GM12875 (cell line): ENCODE measurements at regions not wholly inside any gene's neighbourhood (a gene's known extent, or its start where the extent isn't known, plus 50 kb on each side); places are given as distances from the start of the nearest gene placed in this dataset.
"Not testable (repeated sequence)": the region's sequence is repeated elsewhere in the genome, so short reads cannot be mapped to it uniquely, and the experiment has no call there.

ENCODE experiments used
- H3K4me3 ChIP-seq: one replicate; pipeline ENCODE4 v1.5.1; 2011; ENCODE audit warnings: low read depth, low read length, control low read depth

DNA sequence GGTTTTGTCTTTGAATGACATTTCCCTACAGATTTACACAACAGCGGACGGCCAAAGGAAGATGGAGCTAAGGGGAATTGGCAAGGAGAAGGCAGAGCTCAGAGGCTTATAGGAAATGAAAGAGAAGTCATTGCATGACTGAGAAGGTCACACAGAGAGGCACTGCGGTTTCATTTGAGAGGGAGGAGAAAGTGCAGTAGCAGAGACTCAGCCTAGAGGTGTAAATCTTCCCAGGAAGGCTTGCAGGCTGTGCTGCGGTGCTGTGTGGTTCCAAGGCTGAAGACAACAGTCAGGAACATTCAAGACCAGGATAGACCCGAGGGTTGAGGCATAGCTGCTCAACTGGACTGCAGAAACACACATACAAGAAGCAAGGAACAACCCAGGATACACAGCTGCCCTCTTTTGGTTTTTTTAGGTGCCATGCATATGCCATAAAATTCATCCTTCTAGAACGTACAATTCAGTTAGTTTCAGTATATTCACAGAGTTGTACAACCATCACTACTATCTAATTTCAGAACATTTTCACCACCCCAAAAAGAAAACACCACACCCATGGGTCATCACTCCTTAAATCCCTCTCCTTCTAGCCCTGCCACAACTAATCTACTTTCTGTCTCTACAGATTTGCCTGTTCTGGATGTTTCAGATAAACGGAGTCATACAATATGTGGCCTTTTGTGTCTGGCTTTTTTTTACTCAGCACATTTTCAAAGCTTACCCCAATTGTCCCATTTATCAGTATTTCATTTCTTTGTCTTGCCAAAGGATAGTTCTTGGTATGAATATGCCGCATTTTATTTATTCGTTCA lies 313.5 kb downstream of the ANAPC1 start:
- H3K4me3 ChIP-seq, result not testable (repeated sequence)

DNA sequence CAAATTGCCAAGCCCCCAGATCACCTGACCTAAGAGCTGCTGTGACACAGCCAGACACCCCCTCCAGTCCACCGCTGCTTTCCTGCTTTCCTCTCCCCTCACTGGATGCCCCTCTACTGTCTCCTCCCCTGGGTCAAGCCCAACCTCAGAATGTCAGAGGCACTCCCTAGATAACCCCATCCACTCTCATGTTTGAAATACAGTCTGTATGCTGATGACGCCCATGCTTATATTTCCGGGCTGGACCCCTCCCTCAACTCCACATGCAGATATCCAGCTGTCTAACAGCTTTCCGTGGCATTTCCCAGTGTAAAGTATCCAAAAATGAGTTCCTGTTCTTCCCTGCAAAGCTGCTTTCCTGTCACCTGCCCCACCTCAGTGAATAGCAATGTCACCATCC lies 309.2 kb downstream of the ANAPC1 start:
- H3K4me3 ChIP-seq, result not testable (repeated sequence)

DNA sequence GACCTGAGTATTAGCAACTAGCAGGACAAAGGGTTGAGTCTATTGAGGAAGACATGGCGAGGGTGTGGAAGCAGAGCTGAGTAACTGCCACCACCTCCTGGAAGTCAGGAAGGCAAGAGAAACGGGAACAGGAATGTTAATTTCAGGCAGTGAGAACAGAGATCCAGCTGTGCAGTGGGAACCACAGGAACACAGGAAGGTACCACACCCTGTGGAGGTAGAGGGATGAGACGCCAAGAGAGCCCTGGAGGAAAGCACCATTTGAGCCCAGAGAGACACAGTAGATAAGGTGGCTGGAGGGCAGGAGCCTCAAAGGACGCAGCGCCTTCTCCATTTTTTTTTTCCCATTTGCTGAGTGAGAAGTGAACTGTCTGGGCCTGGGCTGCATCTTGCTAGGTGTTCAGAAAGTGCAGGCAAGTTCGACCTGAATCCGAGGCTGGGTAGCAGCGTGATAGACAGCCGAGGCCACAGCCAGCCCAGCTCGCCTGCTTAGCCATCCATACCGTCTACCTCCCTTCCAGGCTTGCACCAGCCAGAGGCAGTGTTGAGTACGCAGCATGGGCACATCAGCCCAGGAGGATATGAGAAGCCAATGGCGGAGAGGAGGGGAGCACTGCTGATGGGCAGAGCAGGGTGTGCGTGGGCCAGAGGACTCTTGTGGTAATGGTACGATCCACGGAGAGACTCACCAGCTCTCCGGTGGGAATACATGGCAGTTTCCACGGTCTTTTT lies 306.7 kb downstream of the ANAPC1 start:
- not testable (repeated sequence) for H3K4me3 ChIP-seq

DNA sequence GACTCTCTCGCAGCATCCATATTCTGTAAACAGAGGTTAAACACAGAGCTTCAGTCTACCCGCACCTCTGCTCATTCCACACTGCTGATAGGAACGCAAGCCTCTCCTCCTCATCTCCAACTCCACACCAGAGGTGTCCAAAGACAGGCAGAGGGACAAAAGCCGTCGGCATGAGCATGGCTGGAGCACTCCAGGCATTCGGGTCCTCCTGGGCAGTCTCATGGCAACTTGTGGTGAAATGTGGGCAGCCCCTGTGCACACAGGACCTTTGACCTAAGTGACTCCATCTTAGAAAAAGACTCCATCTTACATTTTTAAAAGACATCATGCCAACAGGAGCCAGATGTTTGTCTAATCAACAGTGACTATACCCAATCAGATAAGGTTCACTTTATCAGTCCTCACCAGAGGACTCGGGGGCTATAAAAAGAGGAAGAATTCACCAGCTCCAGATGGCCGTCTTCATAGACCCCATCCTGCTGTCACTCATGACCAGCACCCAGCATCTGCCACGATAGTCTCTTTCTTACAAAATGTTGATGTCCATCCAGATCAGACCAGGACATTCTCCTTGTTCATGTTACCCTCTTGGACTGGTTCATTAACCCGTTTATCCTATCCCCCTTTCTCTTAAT lies 304.4 kb downstream of the ANAPC1 start:
- H3K4me3 ChIP-seq, result not testable (repeated sequence)

DNA sequence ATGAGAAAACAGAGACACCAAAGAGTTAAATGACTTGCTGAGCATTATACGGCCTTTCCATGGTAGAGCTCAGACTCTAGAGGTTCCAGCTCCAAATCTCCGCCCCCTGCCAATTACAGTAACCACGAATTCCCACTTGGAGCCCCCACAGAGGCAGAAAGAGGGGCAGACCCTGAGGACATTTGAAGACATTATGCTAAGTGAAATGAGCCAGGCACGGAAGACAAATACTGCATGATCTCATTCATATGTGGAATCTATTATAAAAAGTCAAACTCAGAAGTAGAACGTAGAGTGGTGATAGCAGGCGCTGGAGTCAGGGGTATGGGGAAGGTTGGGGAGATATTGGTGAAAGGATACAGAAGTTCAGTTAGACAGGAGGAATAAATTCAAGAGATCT lies 303.4 kb downstream of the ANAPC1 start:
- not testable (repeated sequence) for H3K4me3 ChIP-seq

DNA sequence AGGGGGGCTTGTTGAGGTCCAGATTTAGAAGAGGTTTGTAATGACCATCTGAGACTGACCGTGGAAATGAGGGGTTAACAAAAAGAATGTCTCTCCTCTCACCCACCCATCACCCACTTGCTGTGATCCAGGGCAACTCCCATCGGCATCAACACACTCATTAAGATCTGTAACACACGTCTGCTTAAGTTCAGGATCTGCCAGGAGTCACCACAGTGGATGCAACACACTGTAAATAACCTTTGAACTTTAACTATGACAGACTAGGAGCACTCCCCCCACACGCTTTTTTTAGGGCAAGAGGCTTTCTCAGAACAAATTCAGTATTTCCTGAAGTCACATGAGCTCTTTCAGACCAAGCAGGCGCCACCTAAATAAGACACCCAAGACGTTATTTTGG lies 301.9 kb downstream of the ANAPC1 start:
- not testable (repeated sequence) for H3K4me3 ChIP-seq

DNA sequence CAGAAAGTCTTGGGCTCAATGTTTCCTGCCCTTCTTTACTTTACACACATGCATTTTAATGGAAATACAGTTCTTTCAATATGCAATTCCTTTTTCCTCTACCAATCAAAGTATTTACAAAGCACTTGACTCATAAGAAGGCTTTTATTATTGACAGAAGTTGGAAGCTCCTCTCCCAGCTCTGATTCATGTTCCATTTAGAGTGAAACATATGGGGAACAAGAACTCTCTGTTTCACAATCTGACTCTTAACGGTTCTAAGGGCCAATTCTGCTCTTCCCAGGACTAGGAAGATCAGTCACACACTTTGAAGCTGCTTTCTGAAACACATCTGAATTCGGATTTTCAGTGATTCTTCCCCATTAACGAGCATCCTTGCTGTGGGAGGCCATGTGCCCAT lies 300.5 kb downstream of the ANAPC1 start:
- H3K4me3 ChIP-seq, result not testable (repeated sequence)

DNA sequence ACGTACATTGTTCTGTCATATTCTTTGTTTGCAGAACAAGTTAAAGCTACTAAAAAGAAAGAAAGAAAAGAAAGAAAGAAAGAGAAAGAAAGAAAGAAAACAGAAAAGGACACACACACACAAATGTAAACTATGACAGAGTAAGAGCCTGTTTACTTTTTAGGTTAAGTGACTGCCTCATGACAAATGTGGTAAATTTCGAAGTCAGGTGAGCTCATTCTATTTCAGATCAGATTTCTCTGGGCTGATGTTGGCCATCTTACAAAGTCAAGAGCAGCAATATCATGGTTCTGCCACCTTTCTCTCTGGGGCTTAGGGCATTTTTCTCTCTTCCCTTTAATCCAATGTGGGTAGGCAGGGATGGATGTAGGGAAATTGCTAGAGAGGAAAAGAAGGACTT lies 299.5 kb downstream of the ANAPC1 start:
- not testable (repeated sequence) for H3K4me3 ChIP-seq

DNA sequence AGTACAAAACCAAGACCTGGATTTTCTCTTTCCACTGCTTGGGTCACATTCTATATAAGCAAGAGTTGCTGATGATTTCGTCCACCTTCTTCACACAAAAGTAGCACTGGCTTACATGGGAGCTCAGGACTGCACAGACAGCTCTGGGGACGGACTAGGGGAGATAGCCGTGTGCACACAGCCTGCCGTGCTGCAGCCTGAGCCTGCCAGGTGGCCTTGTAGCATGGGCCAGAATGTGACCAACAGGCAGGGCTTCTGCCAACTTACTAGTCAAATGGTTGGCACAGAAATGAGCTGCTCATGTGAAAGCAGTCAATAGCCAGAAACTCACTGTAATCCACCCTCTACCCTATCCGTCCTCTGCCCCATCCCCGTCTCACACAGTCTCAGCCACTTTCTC lies 299.0 kb downstream of the ANAPC1 start:
- H3K4me3 ChIP-seq, result not testable (repeated sequence)

DNA sequence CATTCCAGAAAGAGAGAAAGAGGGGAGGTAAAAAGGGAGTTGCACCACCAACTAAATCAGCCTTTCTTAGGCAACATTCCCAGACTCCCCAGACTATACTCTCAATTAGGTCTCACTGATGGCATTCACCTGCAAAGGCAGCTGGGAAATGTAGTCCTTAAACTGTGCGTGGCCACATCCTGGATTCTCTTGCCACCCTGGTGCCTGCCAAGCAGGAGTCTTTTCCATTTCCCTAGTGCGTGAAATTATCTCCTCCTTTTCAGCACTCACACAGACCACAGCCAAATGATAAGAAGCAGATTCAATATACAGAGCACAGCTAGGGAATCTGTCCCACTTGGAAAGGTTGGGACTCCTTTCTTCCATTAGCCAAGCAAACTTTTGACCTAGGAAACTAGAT lies 298.0 kb downstream of the ANAPC1 start:
- not testable (repeated sequence) for H3K4me3 ChIP-seq

DNA sequence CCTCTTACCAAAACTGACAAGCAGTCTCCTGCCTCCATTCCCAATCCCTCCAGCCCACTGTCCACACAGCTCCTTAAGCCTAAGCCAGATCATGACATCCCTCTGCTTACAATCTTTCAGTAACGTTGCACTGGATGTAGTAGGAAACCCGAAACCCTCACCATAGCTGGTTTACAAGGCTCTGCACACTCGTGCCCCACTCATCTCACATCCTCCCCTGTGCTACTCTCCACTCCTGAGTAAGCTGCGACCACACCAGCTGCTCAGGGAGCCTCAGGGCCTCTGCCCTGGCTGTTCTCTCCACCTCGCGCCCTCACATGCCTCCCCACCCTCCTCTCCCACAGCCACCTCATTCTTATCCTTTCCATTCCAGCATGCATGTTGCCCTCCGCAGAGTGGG lies 288.9 kb downstream of the ANAPC1 start:
- H3K4me3 ChIP-seq, result not testable (repeated sequence)

DNA sequence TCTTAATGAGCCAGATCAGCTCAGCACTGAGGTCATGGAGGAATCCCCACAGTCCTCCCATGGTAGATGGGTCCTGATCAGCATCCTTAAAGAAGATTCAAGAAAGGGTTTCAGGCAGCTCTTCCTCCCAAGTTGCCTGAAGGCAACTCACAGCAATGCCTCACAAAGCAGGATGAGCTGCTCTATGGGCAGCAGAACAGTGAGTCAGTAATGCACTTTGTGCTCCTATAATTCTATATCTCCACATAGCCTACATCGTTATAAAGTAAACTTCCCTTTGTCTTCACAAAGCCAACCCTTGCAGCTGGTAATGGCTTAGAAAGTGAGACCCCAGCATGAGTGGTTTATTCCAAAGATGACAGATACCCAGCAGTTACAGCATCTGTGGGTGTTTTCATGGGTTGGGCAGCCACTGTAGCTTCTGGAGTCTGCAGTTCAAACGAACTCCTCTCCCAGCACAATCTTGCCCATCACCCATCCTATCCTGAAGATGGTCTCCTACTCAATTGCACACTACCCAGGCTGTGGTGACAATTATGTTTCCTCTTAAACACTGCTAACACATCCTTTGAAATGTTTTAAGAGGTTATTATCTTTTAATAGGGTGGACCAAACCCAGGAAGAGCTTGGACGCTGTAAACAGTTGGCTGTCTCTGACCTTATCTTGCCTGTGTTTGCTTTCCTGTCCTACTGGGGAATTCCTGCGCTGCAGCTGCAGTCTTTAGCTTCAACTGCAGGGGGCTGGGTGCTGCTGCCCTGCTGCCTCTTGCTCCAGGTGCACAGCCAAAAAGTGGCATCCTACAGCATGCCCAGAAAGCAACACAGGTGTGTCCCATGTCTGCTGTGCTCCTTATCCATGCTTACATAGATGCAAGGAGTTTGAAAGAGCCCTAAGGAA lies 286.9 kb downstream of the ANAPC1 start:
- H3K4me3 ChIP-seq, result not testable (repeated sequence)

DNA sequence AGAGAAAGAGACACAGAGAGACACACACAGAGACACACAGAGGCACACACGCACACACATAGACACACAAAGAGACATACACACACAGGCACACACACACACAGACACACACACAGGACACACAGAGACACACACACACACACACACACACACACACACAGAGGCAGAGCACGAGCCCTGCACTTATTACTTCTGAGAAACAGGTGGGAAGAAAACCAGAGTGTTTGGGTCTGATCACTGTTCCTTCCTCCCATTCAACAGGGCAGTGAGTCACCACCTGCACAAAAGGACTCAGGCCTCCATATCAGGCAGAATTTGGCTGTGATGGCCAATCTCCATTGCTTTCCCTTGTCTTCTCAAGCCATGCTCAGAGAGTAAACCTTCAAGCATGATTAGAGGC lies 285.0 kb downstream of the ANAPC1 start:
- H3K4me3 ChIP-seq, result not testable (repeated sequence)

DNA sequence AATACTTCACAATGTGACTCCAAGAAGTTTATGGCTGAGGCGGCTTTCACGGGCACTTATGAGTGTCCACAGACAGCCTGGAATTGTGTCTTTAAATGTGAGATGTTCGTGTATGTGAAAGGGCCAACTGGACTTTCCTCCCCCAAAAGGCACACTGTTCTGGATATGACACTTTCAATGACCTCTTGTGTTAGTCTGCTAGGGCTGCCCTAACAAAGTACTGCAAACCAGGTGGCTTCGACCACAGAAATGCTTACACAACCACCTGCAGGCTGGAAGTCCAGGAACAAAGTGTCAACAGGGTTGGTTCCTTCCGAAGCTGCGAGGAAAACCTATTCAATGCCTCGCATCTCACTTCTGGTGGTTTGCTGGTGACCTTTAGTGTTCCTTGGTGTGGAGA lies 281.7 kb downstream of the ANAPC1 start:
- not testable (repeated sequence) for H3K4me3 ChIP-seq

DNA sequence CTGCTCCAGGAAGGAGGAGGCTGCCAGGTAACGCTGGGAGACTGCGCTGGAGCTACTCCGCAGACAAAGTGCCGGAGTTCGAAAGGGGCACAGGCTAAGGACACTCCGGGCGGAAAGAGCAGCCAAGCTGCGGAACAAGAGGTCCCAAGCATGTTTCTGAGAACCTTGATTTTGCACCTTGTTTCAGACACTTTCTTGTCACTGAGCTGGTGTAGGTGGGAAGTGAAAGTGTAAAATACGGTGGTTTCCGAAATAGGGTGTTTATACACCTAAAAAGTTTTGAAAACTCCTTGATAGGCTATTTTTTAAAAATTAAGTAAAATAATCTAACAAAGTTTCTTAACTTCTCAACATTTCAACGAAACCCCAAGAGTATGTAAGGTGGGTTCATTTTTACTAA lies 278.2 kb downstream of the ANAPC1 start:
- H3K4me3 ChIP-seq, result not testable (repeated sequence)

DNA sequence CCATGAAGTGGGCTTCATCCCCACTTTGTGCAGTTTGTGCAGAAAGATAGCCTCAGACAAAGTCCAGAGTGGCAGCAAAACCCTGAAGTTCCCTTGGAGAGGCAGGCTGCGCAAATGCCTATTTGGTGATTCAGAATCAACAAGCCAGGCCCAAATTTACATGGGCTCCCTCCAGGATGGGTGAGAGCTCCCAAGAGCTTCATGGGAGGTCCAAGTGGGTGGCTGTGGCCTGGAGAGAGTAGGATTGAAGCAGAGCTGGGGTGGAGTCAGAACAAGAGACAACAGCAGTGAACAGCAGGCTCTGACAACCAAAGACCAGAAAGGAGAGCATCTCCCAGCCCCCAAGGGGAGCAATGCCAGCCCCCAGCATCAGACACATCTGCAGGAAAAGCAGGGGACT lies 277.4 kb downstream of the ANAPC1 start:
- H3K4me3 ChIP-seq, result not testable (repeated sequence)

DNA sequence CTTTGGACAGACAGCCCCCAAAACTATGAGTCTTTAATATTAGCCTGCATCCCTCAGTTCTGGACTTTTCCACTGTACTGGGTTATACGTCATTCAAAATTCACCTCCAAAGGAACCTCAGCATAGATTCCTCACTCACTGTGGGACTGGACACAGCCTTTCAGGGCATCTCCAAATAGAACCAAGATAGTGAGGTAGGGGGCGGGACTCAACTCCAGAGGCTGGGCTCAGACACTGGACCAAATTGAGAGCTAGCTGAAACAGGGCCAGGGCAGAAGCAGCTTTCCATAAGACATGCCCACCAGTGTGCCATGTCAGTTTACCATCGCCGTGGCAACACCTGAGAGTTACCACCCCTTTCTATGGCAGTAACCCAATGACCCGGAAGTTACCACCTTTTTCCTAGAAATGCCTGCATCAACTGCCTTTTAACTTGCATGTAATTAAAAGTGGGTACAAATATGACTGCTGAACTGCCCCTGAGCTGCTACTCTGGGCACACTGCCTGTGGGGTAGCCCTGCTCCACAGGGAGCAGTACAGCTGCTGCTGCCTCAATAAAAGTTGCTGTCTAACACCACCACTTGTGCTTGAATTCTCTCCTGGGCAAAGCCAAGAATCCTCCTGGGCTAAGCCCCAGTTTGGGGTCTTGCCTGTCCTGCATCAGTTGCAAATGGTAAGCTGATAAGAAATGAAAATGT lies 274.7 kb downstream of the ANAPC1 start:
- H3K4me3 ChIP-seq, result not testable (repeated sequence)

DNA sequence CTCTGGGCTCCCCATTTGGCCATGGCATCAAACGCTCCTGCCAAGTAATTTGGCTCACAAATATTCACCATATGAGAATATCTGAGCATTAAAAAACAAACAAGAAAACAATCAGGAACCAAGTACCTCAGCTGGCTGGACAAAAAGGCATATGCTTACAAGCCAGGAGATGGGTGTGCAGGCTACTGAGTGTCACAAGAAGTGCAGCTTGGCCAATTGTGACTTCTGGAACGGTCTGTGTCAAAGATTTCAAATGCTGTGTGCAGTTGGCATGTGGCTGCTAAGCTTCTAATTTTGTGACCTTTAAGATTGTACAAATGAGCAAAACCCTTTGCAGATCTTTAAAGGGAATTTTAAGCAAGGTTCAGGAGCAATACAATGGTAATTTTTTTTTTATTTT lies 274.0 kb downstream of the ANAPC1 start:
- H3K4me3 ChIP-seq, result not testable (repeated sequence)
